NCI-H2081 treated with DMSO at 0.1 percent for 48 hours (cell line): ENCODE measurements at regions not wholly inside any gene's neighbourhood (a gene's known extent, or its start where the extent isn't known, plus 50 kb on each side); places are given as distances from the start of the nearest gene placed in this dataset.

Experiments used
- DNase-seq: peaks from one replicate; lab custom pipeline; 2025; lab: John Stamatoyannopoulos, UW

DNA sequence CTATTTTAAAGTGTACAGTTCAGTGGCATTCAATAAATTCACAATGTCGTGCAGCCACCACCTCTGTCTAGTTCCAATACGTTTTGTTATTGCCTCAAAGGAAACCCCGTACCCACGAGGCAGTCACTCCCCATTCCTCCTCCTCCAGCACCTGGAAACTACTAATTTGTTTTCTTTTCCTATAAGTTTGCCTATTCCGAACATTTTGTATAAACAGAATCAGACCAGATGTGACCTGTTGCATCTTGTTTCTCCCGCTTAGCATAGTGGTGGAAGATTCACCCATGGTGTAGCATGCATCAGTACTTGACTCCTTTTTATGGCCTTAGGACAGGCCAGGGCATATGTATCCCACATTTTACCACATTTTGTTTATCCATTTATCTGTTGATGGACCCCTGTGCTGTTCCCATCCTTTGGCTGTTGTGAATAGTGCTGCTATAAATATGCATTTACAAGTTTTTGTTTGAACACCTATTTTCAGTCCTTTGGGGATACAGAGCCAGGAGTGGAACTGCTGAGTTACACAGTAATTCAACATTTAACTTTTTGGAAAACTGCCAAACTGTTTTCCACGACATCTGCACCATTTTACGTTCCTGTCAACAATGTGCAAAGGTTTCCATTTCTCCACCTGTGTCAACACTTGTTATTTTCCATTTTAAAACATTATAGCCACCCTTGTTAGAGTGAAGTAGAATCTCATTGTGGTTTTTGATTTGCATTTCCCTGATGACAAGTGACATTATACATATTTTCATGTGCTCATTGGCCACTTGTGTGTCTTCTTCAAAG, 57.8 kb upstream of the STX18 start:
- DNase-seq, result peak; percentile 63

DNA sequence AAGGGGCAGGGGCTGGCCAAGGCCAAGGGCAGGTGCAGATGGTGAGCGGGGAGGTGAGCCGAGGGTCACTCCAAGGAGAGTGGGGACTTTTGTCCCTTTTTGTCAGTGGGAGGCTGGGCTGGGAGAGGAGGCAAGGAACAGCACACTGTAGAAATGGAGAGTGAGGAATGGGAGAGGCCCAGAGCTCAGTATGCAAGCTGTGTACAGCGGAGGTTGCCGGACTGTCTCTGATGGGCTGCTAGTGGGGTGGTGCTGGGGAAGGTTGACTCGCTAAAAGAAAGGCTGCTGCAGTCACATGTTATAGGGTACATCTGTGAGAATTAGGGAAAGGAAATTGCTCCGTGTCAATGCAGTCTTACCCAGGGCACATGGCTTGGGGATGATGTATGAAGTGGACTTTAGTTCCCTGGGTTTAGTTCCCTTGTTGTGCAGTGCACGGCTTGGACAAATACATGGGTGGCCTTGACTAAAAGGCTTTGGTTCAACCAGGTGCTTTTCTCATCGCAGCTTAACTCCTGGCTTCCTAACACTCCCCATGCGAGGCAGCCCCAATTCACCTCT, 57.1 kb upstream of the STX18 start:
- DNase-seq, result no peak

DNA sequence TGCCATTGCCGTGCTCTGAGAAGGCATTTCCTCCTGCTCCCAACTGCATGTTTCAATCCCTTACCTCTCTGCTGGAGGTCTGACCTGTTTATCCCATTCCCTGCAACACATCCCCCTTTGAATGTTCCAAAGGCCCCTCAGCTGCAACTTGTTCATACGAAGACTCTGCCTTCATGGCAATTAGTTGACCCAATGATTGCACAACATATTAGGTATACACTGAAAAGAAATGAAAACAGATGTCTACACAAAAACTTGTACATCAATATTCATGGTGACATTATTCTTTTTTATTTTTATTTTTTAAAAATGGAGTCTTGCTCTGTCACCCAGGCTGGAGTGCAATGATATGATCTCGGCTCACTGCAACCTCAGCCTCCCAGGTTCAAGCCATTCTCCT, 54.9 kb upstream of the STX18 start:
- DNase-seq, result no peak

DNA sequence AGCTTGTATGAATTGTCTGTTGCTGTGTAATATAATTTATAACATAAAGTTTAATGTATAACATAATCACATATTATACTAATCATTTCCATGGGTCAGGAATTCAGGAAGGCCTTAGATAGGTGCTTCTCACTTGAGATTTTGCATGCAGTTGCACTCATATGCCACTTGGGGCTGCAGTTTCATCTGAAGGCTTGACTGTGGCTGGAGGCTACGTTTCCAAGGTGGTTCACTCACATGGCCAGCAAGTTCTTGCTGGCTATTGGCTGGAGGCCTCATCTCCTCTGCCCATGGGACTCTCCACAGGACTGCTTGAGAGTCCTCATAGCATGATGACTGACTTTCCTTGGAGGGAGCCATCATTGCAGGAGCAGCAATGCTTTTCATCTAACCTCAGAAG, 53.4 kb upstream of the STX18 start:
- DNase-seq, result no peak

DNA sequence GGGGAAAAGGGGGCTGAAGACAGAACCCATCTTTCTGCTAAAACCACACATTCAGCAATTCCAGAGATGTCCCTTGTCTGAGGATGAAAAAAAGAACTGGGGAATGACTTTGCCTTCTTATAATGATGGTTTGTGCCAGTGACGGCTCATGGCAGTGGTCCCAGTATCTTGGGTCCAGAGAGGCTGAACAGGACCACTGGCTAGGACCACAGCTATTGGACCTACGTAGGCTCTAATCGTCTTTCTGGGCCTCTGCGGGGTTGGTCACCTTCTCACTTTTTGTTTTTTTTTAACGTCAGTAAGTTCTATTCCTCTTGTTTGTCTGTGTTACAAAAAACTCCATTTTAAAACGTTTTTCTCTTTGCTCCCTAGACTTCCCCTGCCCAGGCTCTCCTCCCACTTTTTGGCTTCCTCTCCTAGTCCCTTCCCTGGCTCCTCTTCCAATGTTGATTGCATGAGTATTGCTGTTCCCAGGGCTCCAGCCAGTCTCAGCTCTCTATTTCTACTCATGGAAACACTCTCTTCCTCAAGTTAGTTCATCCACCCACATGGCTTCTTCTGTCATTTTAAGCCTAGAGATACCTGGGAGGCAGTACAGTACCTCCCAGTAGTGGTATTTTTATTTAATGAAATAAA, 52.6 kb upstream of the STX18 start:
- no peak for DNase-seq

DNA sequence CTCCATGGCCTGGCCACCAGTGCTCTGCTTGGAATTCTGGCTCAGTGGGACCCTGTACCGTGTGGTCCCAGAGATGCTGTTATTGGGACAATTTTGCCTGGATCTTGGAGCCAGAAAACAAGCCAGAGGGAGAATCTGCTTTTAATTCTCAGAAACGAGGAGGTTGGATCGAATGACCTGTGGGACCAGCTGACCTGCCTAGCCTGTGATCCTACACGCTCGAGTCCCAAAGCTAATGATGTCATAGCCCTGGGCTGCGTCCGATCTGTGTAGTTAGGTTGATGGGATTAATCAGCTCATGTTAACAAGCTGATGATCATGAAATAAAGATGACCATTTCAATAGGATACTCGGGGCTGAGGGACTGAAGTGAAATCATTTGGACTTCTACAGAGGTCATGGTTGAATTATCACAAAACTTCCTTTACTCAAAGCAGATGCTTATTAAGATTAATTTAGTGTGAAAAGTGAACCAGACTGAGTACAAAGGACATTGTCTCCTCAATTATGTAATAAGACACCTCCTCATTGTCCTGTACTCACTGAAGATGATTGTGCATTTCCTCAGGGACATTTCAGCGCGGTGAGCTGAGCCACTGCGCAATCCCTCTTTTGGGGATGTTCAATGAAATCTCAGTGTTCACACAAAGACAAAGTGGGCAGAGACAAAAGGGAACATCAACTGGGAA, 51.9 kb upstream of the STX18 start:
- DNase-seq, result no peak

DNA sequence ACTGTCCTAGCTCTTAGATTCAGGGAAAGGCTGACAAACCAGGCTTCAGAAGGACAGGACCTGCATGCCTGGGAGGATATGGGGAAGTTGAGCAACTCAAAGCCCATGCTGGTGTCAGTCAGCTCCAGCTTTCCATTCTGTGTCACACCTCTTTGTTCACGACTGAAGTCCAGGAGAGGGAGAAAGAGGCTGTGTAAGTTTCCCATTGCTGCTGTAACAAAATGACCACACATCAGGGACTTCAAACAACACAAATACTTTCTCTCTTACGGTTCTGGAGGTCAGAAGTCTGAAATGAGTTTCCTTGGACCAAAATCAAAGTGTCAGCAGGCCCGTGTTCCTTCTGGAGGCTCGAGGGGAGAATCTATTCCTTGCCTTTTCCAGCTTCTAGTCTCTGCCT, 50.6 kb upstream of the STX18 start:
- DNase-seq, result no peak
